ENCODE measurements at regions not wholly inside any gene's neighbourhood (a gene's known extent, or its start where the extent isn't known, plus 50 kb on each side); places are given as distances from the start of the nearest gene placed in this dataset.
A peak's percentile ranks its signal among the peaks of the same experiment; 100 is the strongest.

- Histone ChIP-seq H3K27me3 (ENCODE audit: control insufficient read depth, insufficient read depth, low read length) (no peaks in the 10 kb centered on the region), H3K4me3 (ENCODE audit: insufficient read depth, low read depth, low read length) (no peak overlapping the region)
- no peak for DNase-seq
These were observed 449.8 kb upstream of the RGPD4 start for GRCh38 chr2:107376909-107377308.

GRCh38 chr2:107380912-107381311 lies 445.8 kb upstream of the RGPD4 start:
- Histone ChIP-seq H3K4me3 (ENCODE audit: insufficient read depth, low read depth, low read length) (no peak overlapping the region), H3K27me3 (ENCODE audit: control insufficient read depth, insufficient read depth, low read length) (no peaks in the 10 kb centered on the region), H3K36me3 (replicated peaks; ENCODE audit: control insufficient read depth, insufficient read depth, low read length) (no peaks in the 10 kb centered on the region)
- no peak for DNase-seq

More at GRCh38 chr2:107376909-107377308, 449.8 kb upstream of the RGPD4 start:
- H3K36me3 ChIP-seq (replicated peaks; ENCODE audit: control insufficient read depth, insufficient read depth, low read length): no peaks in the 10 kb centered on the region

- no peak for DNase-seq
- no peaks in the 10 kb centered on the region for H3K36me3 ChIP-seq (replicated peaks; ENCODE audit: control insufficient read depth, insufficient read depth, low read length)
- H3K4me3 ChIP-seq (ENCODE audit: insufficient read depth, low read depth, low read length): no peak overlapping the region
- no peaks in the 10 kb centered on the region for H3K27me3 ChIP-seq (ENCODE audit: control insufficient read depth, insufficient read depth, low read length)
These were observed 443.0 kb upstream of the RGPD4 start for GRCh38 chr2:107383691-107384090.

- H3K4me3 ChIP-seq (ENCODE audit: insufficient read depth, low read depth, low read length): no peak overlapping the region
- DNase-seq: no peak
- H3K27me3 ChIP-seq (ENCODE audit: control insufficient read depth, insufficient read depth, low read length): no peaks in the 10 kb centered on the region
- H3K36me3 ChIP-seq (replicated peaks; ENCODE audit: control insufficient read depth, insufficient read depth, low read length): no peaks in the 10 kb centered on the region
These were observed 442.3 kb upstream of the RGPD4 start for GRCh38 chr2:107384422-107384821.

- Histone ChIP-seq H3K4me3 (ENCODE audit: insufficient read depth, low read depth, low read length) (no peak overlapping the region), H3K36me3 (replicated peaks; ENCODE audit: control insufficient read depth, insufficient read depth, low read length) (no peaks in the 10 kb centered on the region), H3K27me3 (ENCODE audit: control insufficient read depth, insufficient read depth, low read length) (no peaks in the 10 kb centered on the region)
- DNase-seq: no peak
These were observed 440.8 kb upstream of the RGPD4 start for GRCh38 chr2:107385921-107386320.

GRCh38 chr2:107392241-107392704 lies 434.4 kb upstream of the RGPD4 start:
- peak; percentile 9 for DNase-seq
- Histone ChIP-seq H3K36me3 (replicated peaks; ENCODE audit: control insufficient read depth, insufficient read depth, low read length) (no peaks in the 10 kb centered on the region), H3K27me3 (ENCODE audit: control insufficient read depth, insufficient read depth, low read length) (no peaks in the 10 kb centered on the region), H3K4me3 (ENCODE audit: insufficient read depth, low read depth, low read length) (no peak overlapping the region)

GRCh38 chr2:107393516-107393915 lies 433.2 kb upstream of the RGPD4 start:
- no peaks in the 10 kb centered on the region for H3K27me3 ChIP-seq (ENCODE audit: control insufficient read depth, insufficient read depth, low read length)
- no peaks in the 10 kb centered on the region for H3K36me3 ChIP-seq (replicated peaks; ENCODE audit: control insufficient read depth, insufficient read depth, low read length)
- no peak overlapping the region for H3K4me3 ChIP-seq (ENCODE audit: insufficient read depth, low read depth, low read length)
- DNase-seq: no peak

GRCh38 chr2:107398683-107399082 lies 428.0 kb upstream of the RGPD4 start:
- no peak overlapping the region for H3K4me3 ChIP-seq (ENCODE audit: insufficient read depth, low read depth, low read length)
- DNase-seq: no peak
- no peaks in the 10 kb centered on the region for H3K27me3 ChIP-seq (ENCODE audit: control insufficient read depth, insufficient read depth, low read length)
- no peaks in the 10 kb centered on the region for H3K36me3 ChIP-seq (replicated peaks; ENCODE audit: control insufficient read depth, insufficient read depth, low read length)

- no peak for DNase-seq
- H3K4me3 ChIP-seq (ENCODE audit: insufficient read depth, low read depth, low read length): no peak overlapping the region
- no peaks in the 10 kb centered on the region for H3K36me3 ChIP-seq (replicated peaks; ENCODE audit: control insufficient read depth, insufficient read depth, low read length)
- H3K27me3 ChIP-seq (ENCODE audit: control insufficient read depth, insufficient read depth, low read length): no peaks in the 10 kb centered on the region
These were observed 424.4 kb upstream of the RGPD4 start for GRCh38 chr2:107402330-107402729.

GRCh38 chr2:107405261-107405660 lies 421.4 kb upstream of the RGPD4 start:
- Histone ChIP-seq H3K36me3 (replicated peaks; ENCODE audit: control insufficient read depth, insufficient read depth, low read length) (no peaks in the 10 kb centered on the region), H3K4me3 (ENCODE audit: insufficient read depth, low read depth, low read length) (no peak overlapping the region), H3K27me3 (ENCODE audit: control insufficient read depth, insufficient read depth, low read length) (no peaks in the 10 kb centered on the region)
- DNase-seq: no peak

- no peak for DNase-seq
- no peaks in the 10 kb centered on the region for H3K36me3 ChIP-seq (replicated peaks; ENCODE audit: control insufficient read depth, insufficient read depth, low read length)
These were observed 419.7 kb upstream of the RGPD4 start for GRCh38 chr2:107407017-107407416.

GRCh38 chr2:107407974-107408373 lies 418.7 kb upstream of the RGPD4 start:
- DNase-seq: no peak
- H3K27me3 ChIP-seq (ENCODE audit: control insufficient read depth, insufficient read depth, low read length): no peaks in the 10 kb centered on the region
- no peak overlapping the region for H3K4me3 ChIP-seq (ENCODE audit: insufficient read depth, low read depth, low read length)
- H3K36me3 ChIP-seq (replicated peaks; ENCODE audit: control insufficient read depth, insufficient read depth, low read length): no peaks in the 10 kb centered on the region

More at GRCh38 chr2:107407017-107407416, 419.7 kb upstream of the RGPD4 start:
- no peaks in the 10 kb centered on the region for H3K27me3 ChIP-seq (ENCODE audit: control insufficient read depth, insufficient read depth, low read length)
- H3K4me3 ChIP-seq (ENCODE audit: insufficient read depth, low read depth, low read length): no peak overlapping the region

- no peaks in the 10 kb centered on the region for H3K27me3 ChIP-seq (ENCODE audit: control insufficient read depth, insufficient read depth, low read length)
- DNase-seq: no peak
- H3K36me3 ChIP-seq (replicated peaks; ENCODE audit: control insufficient read depth, insufficient read depth, low read length): no peaks in the 10 kb centered on the region
- no peak overlapping the region for H3K4me3 ChIP-seq (ENCODE audit: insufficient read depth, low read depth, low read length)
These were observed 415.4 kb upstream of the RGPD4 start for GRCh38 chr2:107411267-107411666.

- no peak for DNase-seq
- no peaks in the 10 kb centered on the region for H3K36me3 ChIP-seq (replicated peaks; ENCODE audit: control insufficient read depth, insufficient read depth, low read length)
- H3K4me3 ChIP-seq (ENCODE audit: insufficient read depth, low read depth, low read length): no peak overlapping the region
- H3K27me3 ChIP-seq (ENCODE audit: control insufficient read depth, insufficient read depth, low read length): no peaks in the 10 kb centered on the region
These were observed 414.3 kb upstream of the RGPD4 start for GRCh38 chr2:107412209-107412904.

GRCh38 chr2:107412981-107413380 lies 413.7 kb upstream of the RGPD4 start:
- no peak overlapping the region for H3K4me3 ChIP-seq (ENCODE audit: insufficient read depth, low read depth, low read length)
- DNase-seq: no peak
- no peaks in the 10 kb centered on the region for H3K27me3 ChIP-seq (ENCODE audit: control insufficient read depth, insufficient read depth, low read length)
- H3K36me3 ChIP-seq (replicated peaks; ENCODE audit: control insufficient read depth, insufficient read depth, low read length): no peaks in the 10 kb centered on the region

- Histone ChIP-seq H3K36me3 (replicated peaks; ENCODE audit: control insufficient read depth, insufficient read depth, low read length) (no peaks in the 10 kb centered on the region), H3K27me3 (ENCODE audit: control insufficient read depth, insufficient read depth, low read length) (no peaks in the 10 kb centered on the region), H3K4me3 (ENCODE audit: insufficient read depth, low read depth, low read length) (no peak overlapping the region)
- no peak for DNase-seq
These were observed 412.3 kb upstream of the RGPD4 start for GRCh38 chr2:107414376-107414775.
